ENCODE measurements at regions not wholly inside any gene's neighbourhood (a gene's known extent, or its start where the extent isn't known, plus 50 kb on each side); places are given as distances from the start of the nearest gene placed in this dataset.

GRCh38 chr7:26467104-26467503 is 175.4 kb downstream of the SNX10 start:
- TF ChIP-seq CTCF (IDR thresholded peaks at IDR 0.05) = no peak
- DNase-seq (no peak), ATAC-seq (no peak)
- Histone ChIP-seq H3K27ac (no peak overlapping the region), H3K36me3 (ENCODE audit: insufficient read depth in 1 of 2, low read depth in 1 of 2) (no peaks in the 10 kb centered on the region), H3K27me3 (ENCODE audit: insufficient read depth in 3 of 3, low read length in 2 of 3) (no peaks in the 10 kb centered on the region), H3K4me3 (no peak overlapping the region), H3K4me1 (no peaks in the 10 kb centered on the region), H3K9me3 (no peaks in the 10 kb centered on the region)
- intact Hi-C loops (cut with DNase I) = no loop called here
- WGBS, 3 donors = 94% methylated on average over 8 of the region's 8 CpGs

GRCh38 chr7:26467541-26467940 is 175.9 kb downstream of the SNX10 start:
- H3K4me3 ChIP-seq = no peak overlapping the region
- 55 to 67% (median 66%) methylated on average over 3 of the region's 3 CpGs for WGBS, 3 donors
- H3K36me3 ChIP-seq (ENCODE audit: insufficient read depth in 1 of 2, low read depth in 1 of 2) = no peaks in the 10 kb centered on the region
- no peaks in the 10 kb centered on the region for H3K27me3 ChIP-seq (ENCODE audit: insufficient read depth in 3 of 3, low read length in 2 of 3)
- no peak for DNase-seq
- no peaks in the 10 kb centered on the region for H3K9me3 ChIP-seq
- intact Hi-C loops (cut with DNase I) = no loop called here
- H3K4me1 ChIP-seq = no peaks in the 10 kb centered on the region
- H3K27ac ChIP-seq = no peak overlapping the region
- ATAC-seq = no peak
- no peak for TF ChIP-seq CTCF (IDR thresholded peaks at IDR 0.05)

GRCh38 chr7:26468625-26469024 is 177.0 kb downstream of the SNX10 start:
- intact Hi-C loops (cut with DNase I) = no loop called here
- Histone ChIP-seq H3K4me3 (no peak overlapping the region), H3K36me3 (ENCODE audit: insufficient read depth in 1 of 2, low read depth in 1 of 2) (no peaks in the 10 kb centered on the region), H3K27me3 (ENCODE audit: insufficient read depth in 3 of 3, low read length in 2 of 3) (no peaks in the 10 kb centered on the region), H3K27ac (no peak overlapping the region), H3K9me3 (no peaks in the 10 kb centered on the region), H3K4me1 (no peaks in the 10 kb centered on the region)
- ATAC-seq (no peak), DNase-seq (no peak)
- 87 to 92% (median 88%) methylated on average over 7 of the region's 7 CpGs for WGBS, 3 donors
- TF ChIP-seq CTCF (IDR thresholded peaks at IDR 0.05) = no peak

GRCh38 chr7:26469188-26469587 is 177.5 kb downstream of the SNX10 start:
- no peak for TF ChIP-seq CTCF (IDR thresholded peaks at IDR 0.05)
- Histone ChIP-seq H3K27me3 (ENCODE audit: insufficient read depth in 3 of 3, low read length in 2 of 3) (no peaks in the 10 kb centered on the region), H3K36me3 (ENCODE audit: insufficient read depth in 1 of 2, low read depth in 1 of 2) (no peaks in the 10 kb centered on the region), H3K9me3 (no peaks in the 10 kb centered on the region), H3K4me3 (no peak overlapping the region), H3K4me1 (no peaks in the 10 kb centered on the region), H3K27ac (no peak overlapping the region)
- DNase-seq = no peak
- 57 to 79% (median 64%) methylated on average over 1 of the region's 1 CpG for WGBS, 3 donors
- ATAC-seq = no peak
- intact Hi-C loops (cut with DNase I) = no loop called here

DNA sequence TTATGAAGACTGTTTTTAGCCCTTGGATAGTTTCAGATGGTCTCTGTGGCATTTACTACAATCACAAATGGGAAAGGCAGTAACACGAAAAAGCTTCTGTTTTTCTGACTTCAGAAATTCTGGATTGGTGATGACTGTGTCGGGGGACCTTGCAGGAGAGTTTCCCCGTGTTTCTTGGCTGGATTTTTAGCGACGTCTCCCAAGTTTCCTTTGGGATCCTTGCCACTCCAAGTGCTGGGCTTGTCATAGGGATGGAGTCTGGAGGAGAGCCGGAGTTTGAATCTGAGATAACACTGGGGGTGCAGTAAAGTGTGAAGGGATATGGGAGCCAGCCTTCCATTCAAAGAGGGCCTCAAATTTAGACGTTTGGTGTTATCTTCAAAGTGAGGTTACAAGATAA is 179.0 kb downstream of the SNX10 start:
- no peaks in the 10 kb centered on the region for H3K4me1 ChIP-seq
- no peaks in the 10 kb centered on the region for H3K27me3 ChIP-seq (ENCODE audit: insufficient read depth in 3 of 3, low read length in 2 of 3)
- intact Hi-C loops (cut with DNase I) = no loop called here
- WGBS, 3 donors = 62 to 68% (median 66%) methylated on average over 7 of the region's 7 CpGs
- H3K27ac ChIP-seq = no peak overlapping the region
- H3K9me3 ChIP-seq = no peaks in the 10 kb centered on the region
- no peak for DNase-seq
- no peak for TF ChIP-seq CTCF (IDR thresholded peaks at IDR 0.05)
- no peaks in the 10 kb centered on the region for H3K36me3 ChIP-seq (ENCODE audit: insufficient read depth in 1 of 2, low read depth in 1 of 2)
- ATAC-seq = no peak
- H3K4me3 ChIP-seq = no peak overlapping the region
